ENCODE measurements at regions not wholly inside any gene's neighbourhood (a gene's known extent, or its start where the extent isn't known, plus 50 kb on each side); places are given as distances from the start of the nearest gene placed in this dataset.
"Not testable (repeated sequence)": the region's sequence is repeated elsewhere in the genome, so short reads cannot be mapped to it uniquely, and the experiment has no call there.

DNA sequence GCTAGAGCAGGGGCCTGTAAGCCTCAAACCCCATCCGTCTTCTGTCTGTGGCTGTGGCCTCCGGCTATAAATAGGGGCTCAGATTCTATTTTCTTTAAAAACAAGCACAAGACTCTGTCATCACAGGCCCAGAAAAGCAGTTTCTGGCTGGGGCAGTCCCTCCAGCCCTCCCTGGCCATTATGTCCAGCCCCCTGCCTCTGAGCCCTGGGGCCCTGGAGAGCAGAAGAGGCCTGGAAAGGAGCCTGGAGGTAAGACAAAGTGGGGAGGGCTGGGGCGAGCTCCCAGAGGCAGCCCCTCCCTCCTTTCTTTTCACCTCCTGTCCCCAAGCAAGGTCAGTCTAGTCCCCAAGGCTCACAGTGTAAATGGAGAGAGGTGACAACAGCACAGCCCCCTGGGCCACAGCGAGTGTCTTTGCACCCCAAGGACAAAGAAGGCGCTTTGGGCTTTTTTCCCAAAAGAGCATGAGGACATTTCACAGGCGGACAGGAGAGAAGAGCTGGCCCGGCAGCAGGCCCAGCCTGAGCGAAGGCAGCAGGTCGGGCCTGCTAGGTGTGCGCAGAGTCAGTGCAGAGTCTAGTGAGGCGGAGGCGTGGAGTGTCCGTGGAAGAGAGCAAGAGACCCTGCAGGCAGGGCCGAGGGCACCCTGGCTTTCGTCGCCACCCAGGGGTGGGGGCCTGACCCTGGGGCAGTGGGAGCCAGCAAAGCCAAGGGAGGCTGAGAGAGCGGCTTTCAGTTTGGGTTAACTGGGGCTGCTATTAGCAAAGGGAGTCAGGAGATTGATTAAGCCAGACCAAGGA lies 188.3 kb downstream of the TBC1D2B start:
- Histone ChIP-seq H3K27ac (ENCODE audit: low read depth in 1 of 3, low read length in 2 of 3) (peak overlapping the region in 1 of 3 donors; percentile 27), H3K36me3 (ENCODE audit: control insufficient read depth in 3 of 3, insufficient read depth in 2 of 3, low read depth in 1 of 3, low read length in 3 of 3) (no peaks in the 10 kb centered on the region), H3K4me3 (ENCODE audit: low read depth in 1 of 3, low read length in 3 of 3) (no peak overlapping the region), H3K9me3 (ENCODE audit: control insufficient read depth in 2 of 2, insufficient read depth in 1 of 2, low read depth in 1 of 2, low read length in 1 of 2) (no peaks in the 10 kb centered on the region), H3K27me3 (ENCODE audit: control insufficient read depth in 3 of 3, insufficient read depth in 3 of 3, low read length in 3 of 3) (no peaks in the 10 kb centered on the region), H3K4me1 (ENCODE audit: control insufficient read depth in 3 of 3, insufficient read depth in 2 of 3, low read depth in 1 of 3, low read length in 2 of 3) (no peaks in the 10 kb centered on the region)
- 85 to 87% (median 86%) methylated on average over 16 to 17 of the region's 17 CpGs for WGBS, 3 donors
- FAIRE-seq, result no peak
- DNase-seq, result no peak

GRCh38 chr15:77887563-77888429 lies 189.7 kb downstream of the TBC1D2B start:
- H3K27ac ChIP-seq (ENCODE audit: low read depth in 1 of 3, low read length in 2 of 3); H3K36me3 ChIP-seq (ENCODE audit: control insufficient read depth in 3 of 3, insufficient read depth in 2 of 3, low read depth in 1 of 3, low read length in 3 of 3); H3K4me3 ChIP-seq (ENCODE audit: low read depth in 1 of 3, low read length in 3 of 3); H3K27me3 ChIP-seq (ENCODE audit: control insufficient read depth in 3 of 3, insufficient read depth in 3 of 3, low read length in 3 of 3); DNase-seq; FAIRE-seq; H3K4me1 ChIP-seq (ENCODE audit: control insufficient read depth in 3 of 3, insufficient read depth in 2 of 3, low read depth in 1 of 3, low read length in 2 of 3); H3K9me3 ChIP-seq (ENCODE audit: control insufficient read depth in 2 of 2, insufficient read depth in 1 of 2, low read depth in 1 of 2, low read length in 1 of 2): not testable (repeated sequence)
- WGBS, 3 donors, result 69 to 73% (median 72%) methylated on average over 8 to 12 of the region's 16 CpGs

GRCh38 chr15:77886805-77887448 lies 190.6 kb downstream of the TBC1D2B start:
- Histone ChIP-seq H3K27me3 (ENCODE audit: control insufficient read depth in 3 of 3, insufficient read depth in 3 of 3, low read length in 3 of 3) (no peaks in the 10 kb centered on the region), H3K4me3 (ENCODE audit: low read depth in 1 of 3, low read length in 3 of 3) (no peak overlapping the region), H3K27ac (ENCODE audit: low read depth in 1 of 3, low read length in 2 of 3) (no peak overlapping the region), H3K9me3 (ENCODE audit: control insufficient read depth in 2 of 2, insufficient read depth in 1 of 2, low read depth in 1 of 2, low read length in 1 of 2) (no peaks in the 10 kb centered on the region), H3K4me1 (ENCODE audit: control insufficient read depth in 3 of 3, insufficient read depth in 2 of 3, low read depth in 1 of 3, low read length in 2 of 3) (no peaks in the 10 kb centered on the region), H3K36me3 (ENCODE audit: control insufficient read depth in 3 of 3, insufficient read depth in 2 of 3, low read depth in 1 of 3, low read length in 3 of 3) (no peaks in the 10 kb centered on the region)
- WGBS, 3 donors, result 92 to 94% (median 94%) methylated on average over 6 to 11 of the region's 11 CpGs
- FAIRE-seq (no peak), DNase-seq (no peak)

GRCh38 chr15:77885877-77886500 lies 191.5 kb downstream of the TBC1D2B start:
- H3K36me3 ChIP-seq (ENCODE audit: control insufficient read depth in 3 of 3, insufficient read depth in 2 of 3, low read depth in 1 of 3, low read length in 3 of 3); H3K4me3 ChIP-seq (ENCODE audit: low read depth in 1 of 3, low read length in 3 of 3); FAIRE-seq; H3K27ac ChIP-seq (ENCODE audit: low read depth in 1 of 3, low read length in 2 of 3); H3K9me3 ChIP-seq (ENCODE audit: control insufficient read depth in 2 of 2, insufficient read depth in 1 of 2, low read depth in 1 of 2, low read length in 1 of 2); H3K27me3 ChIP-seq (ENCODE audit: control insufficient read depth in 3 of 3, insufficient read depth in 3 of 3, low read length in 3 of 3); H3K4me1 ChIP-seq (ENCODE audit: control insufficient read depth in 3 of 3, insufficient read depth in 2 of 3, low read depth in 1 of 3, low read length in 2 of 3); DNase-seq: not testable (repeated sequence)
- 88 to 97% (median 93%) methylated on average over 16 to 17 of the region's 17 CpGs for WGBS, 3 donors

GRCh38 chr15:77883012-77883411 lies 194.5 kb downstream of the TBC1D2B start:
- H3K4me1 ChIP-seq (ENCODE audit: control insufficient read depth in 3 of 3, insufficient read depth in 2 of 3, low read depth in 1 of 3, low read length in 2 of 3); H3K27ac ChIP-seq (ENCODE audit: low read depth in 1 of 3, low read length in 2 of 3); FAIRE-seq; DNase-seq; H3K36me3 ChIP-seq (ENCODE audit: control insufficient read depth in 3 of 3, insufficient read depth in 2 of 3, low read depth in 1 of 3, low read length in 3 of 3); H3K4me3 ChIP-seq (ENCODE audit: low read depth in 1 of 3, low read length in 3 of 3); H3K27me3 ChIP-seq (ENCODE audit: control insufficient read depth in 3 of 3, insufficient read depth in 3 of 3, low read length in 3 of 3); H3K9me3 ChIP-seq (ENCODE audit: control insufficient read depth in 2 of 2, insufficient read depth in 1 of 2, low read depth in 1 of 2, low read length in 1 of 2): not testable (repeated sequence)
- WGBS, 3 donors, result no CpG with 5 or more reads among the region's 9 CpGs

DNA sequence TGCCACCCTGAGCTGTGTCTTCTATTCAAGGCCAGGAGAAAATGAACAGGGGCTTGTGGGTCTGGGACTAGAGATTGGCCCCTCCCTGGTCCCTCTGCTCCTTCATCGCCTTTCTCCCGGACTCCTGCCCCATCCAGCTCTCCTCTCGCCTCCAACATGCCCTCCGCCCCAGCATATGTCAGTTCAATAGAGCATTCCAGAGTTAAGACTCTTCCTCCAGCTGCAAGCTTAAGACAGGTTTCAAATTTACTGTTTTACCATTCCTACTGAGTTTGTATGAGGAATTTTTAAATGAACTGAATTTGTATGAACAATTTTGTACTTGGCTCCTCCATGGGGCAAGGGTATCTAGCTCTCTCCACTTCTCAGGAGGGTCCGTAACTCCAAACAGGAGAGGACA lies 195.6 kb downstream of the TBC1D2B start:
- Histone ChIP-seq H3K36me3 (ENCODE audit: control insufficient read depth in 3 of 3, insufficient read depth in 2 of 3, low read depth in 1 of 3, low read length in 3 of 3) (no peaks in the 10 kb centered on the region), H3K27me3 (ENCODE audit: control insufficient read depth in 3 of 3, insufficient read depth in 3 of 3, low read length in 3 of 3) (no peaks in the 10 kb centered on the region), H3K4me3 (ENCODE audit: low read depth in 1 of 3, low read length in 3 of 3) (no peak overlapping the region), H3K4me1 (ENCODE audit: control insufficient read depth in 3 of 3, insufficient read depth in 2 of 3, low read depth in 1 of 3, low read length in 2 of 3) (no peaks in the 10 kb centered on the region), H3K9me3 (ENCODE audit: control insufficient read depth in 2 of 2, insufficient read depth in 1 of 2, low read depth in 1 of 2, low read length in 1 of 2) (no peaks in the 10 kb centered on the region), H3K27ac (ENCODE audit: low read depth in 1 of 3, low read length in 2 of 3) (no peak overlapping the region)
- DNase-seq (no peak), FAIRE-seq (no peak)
- WGBS, 3 donors, result 64 to 77% (median 74%) methylated on average over 5 of the region's 5 CpGs

GRCh38 chr15:77881535-77881934 lies 196.0 kb downstream of the TBC1D2B start:
- not testable (repeated sequence) for H3K9me3 ChIP-seq (ENCODE audit: control insufficient read depth in 2 of 2, insufficient read depth in 1 of 2, low read depth in 1 of 2, low read length in 1 of 2); H3K4me1 ChIP-seq (ENCODE audit: control insufficient read depth in 3 of 3, insufficient read depth in 2 of 3, low read depth in 1 of 3, low read length in 2 of 3); H3K36me3 ChIP-seq (ENCODE audit: control insufficient read depth in 3 of 3, insufficient read depth in 2 of 3, low read depth in 1 of 3, low read length in 3 of 3); DNase-seq; FAIRE-seq; H3K4me3 ChIP-seq (ENCODE audit: low read depth in 1 of 3, low read length in 3 of 3); H3K27ac ChIP-seq (ENCODE audit: low read depth in 1 of 3, low read length in 2 of 3); H3K27me3 ChIP-seq (ENCODE audit: control insufficient read depth in 3 of 3, insufficient read depth in 3 of 3, low read length in 3 of 3)
- WGBS, 3 donors, result 75 to 78% (median 75%) methylated on average over 11 to 12 of the region's 16 CpGs

GRCh38 chr15:77879466-77879865 lies 198.0 kb downstream of the TBC1D2B start:
- H3K27ac ChIP-seq (ENCODE audit: low read depth in 1 of 3, low read length in 2 of 3); FAIRE-seq; H3K9me3 ChIP-seq (ENCODE audit: control insufficient read depth in 2 of 2, insufficient read depth in 1 of 2, low read depth in 1 of 2, low read length in 1 of 2); H3K4me3 ChIP-seq (ENCODE audit: low read depth in 1 of 3, low read length in 3 of 3); H3K36me3 ChIP-seq (ENCODE audit: control insufficient read depth in 3 of 3, insufficient read depth in 2 of 3, low read depth in 1 of 3, low read length in 3 of 3); H3K4me1 ChIP-seq (ENCODE audit: control insufficient read depth in 3 of 3, insufficient read depth in 2 of 3, low read depth in 1 of 3, low read length in 2 of 3); DNase-seq; H3K27me3 ChIP-seq (ENCODE audit: control insufficient read depth in 3 of 3, insufficient read depth in 3 of 3, low read length in 3 of 3): not testable (repeated sequence)
- 77 to 81% (median 79%) methylated on average over 4 to 6 of the region's 6 CpGs for WGBS, 3 donors
